Astrocyte (in vitro differentiated cells and primary cell): ENCODE measurements at regions not wholly inside any gene's neighbourhood (a gene's known extent, or its start where the extent isn't known, plus 50 kb on each side); places are given as distances from the start of the nearest gene placed in this dataset.

Experiments
- EZH2 ChIP-seq: IDR thresholded peaks from 2 replicates; pipeline ENCODE4 v1.6.1; 2012; ENCODE audit warnings: mild to moderate bottlenecking, low read length, inconsistent platforms; ENCODE audit not compliant: insufficient read depth
- TF ChIP-seq, protein P1 (sequence below): IDR thresholded peaks from 2 replicates; pipeline ENCODE4 v1.5.1; 2011; ENCODE audit warnings: low read depth, mild to moderate bottlenecking, inconsistent platforms, low read length, moderate library complexity; ENCODE audit not compliant: insufficient read depth

DNA sequence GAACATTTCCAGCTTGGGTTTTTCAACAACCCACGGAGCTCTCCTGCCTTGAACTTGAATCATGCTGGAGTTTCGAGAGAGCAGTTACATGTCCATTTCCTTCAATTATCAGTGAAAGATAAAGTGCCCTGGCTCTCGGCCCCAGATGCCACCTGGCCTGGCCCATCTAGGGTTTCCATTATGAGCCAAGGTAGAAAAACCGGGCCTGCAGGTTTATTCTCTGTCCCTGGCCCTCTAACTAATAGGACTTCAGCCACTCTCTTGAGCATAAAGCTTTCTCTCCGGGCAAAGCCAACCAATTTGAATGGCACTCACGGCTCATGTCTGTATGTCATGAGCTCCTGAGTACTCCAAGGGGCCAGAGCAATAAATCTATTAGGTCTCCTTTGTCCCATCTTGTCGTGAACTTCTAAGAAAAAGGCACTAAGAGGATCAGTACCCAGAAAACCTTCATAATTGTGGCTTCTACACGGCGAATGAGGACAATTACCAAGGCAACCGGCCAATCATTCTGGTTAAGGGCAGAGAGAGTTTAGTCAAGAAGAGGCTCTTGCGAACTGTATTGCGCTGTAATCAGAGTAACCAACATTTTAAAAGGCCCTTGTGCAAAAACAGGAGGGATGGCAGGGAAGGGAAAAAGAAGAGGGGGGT lies 392.3 kb downstream of the MED13L start:
- no peak for TF ChIP-seq EZH2
- TF ChIP-seq, protein P1, sequence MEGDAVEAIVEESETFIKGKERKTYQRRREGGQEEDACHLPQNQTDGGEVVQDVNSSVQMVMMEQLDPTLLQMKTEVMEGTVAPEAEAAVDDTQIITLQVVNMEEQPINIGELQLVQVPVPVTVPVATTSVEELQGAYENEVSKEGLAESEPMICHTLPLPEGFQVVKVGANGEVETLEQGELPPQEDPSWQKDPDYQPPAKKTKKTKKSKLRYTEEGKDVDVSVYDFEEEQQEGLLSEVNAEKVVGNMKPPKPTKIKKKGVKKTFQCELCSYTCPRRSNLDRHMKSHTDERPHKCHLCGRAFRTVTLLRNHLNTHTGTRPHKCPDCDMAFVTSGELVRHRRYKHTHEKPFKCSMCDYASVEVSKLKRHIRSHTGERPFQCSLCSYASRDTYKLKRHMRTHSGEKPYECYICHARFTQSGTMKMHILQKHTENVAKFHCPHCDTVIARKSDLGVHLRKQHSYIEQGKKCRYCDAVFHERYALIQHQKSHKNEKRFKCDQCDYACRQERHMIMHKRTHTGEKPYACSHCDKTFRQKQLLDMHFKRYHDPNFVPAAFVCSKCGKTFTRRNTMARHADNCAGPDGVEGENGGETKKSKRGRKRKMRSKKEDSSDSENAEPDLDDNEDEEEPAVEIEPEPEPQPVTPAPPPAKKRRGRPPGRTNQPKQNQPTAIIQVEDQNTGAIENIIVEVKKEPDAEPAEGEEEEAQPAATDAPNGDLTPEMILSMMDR: no peak
